22Rv1 (cell line): ENCODE measurements at regions not wholly inside any gene's neighbourhood (a gene's known extent, or its start where the extent isn't known, plus 50 kb on each side); places are given as distances from the start of the nearest gene placed in this dataset.

ENCODE experiments used
- H3K27ac ChIP-seq: fragments of 450-650 bp; 2 replicates; pipeline ENCODE4 v1.5.1; 2017
- CTCF ChIP-seq: fragments of 450-650 bp; IDR thresholded peaks from 2 replicates; pipeline ENCODE4 v1.5.1; 2017; ENCODE audit warnings: mild to moderate bottlenecking
- ZFX ChIP-seq: fragments of 450-650 bp; IDR thresholded peaks from 2 replicates; pipeline ENCODE4 v1.6.1; 2017; ENCODE audit warnings: antibody characterized with exemption, borderline replicate concordance

GRCh38 chr11:56890584-56891305 is 98.0 kb upstream of the OR5AK2 start:
- TF ChIP-seq CTCF: no peak
- TF ChIP-seq ZFX: no peak

GRCh38 chr11:56889986-56890385 is 98.7 kb upstream of the OR5AK2 start:
- TF ChIP-seq ZFX: no peak
- TF ChIP-seq CTCF: no peak
- no peak overlapping the region for H3K27ac ChIP-seq

More at GRCh38 chr11:56890584-56891305, 98.0 kb upstream of the OR5AK2 start:
- H3K27ac ChIP-seq: no peak overlapping the region

- TF ChIP-seq CTCF (no peak), ZFX (no peak)
- no peak overlapping the region for H3K27ac ChIP-seq
These were observed 100.8 kb upstream of the OR5AK2 start for GRCh38 chr11:56887940-56888339.

- H3K27ac ChIP-seq: no peak overlapping the region
These were observed 102.3 kb upstream of the OR5AK2 start for GRCh38 chr11:56886455-56886854.

GRCh38 chr11:56885854-56886253 is 102.9 kb upstream of the OR5AK2 start:
- H3K27ac ChIP-seq: peak overlapping the region; percentile 37; the same call in 1 of the 2 replicates

More at GRCh38 chr11:56886455-56886854, 102.3 kb upstream of the OR5AK2 start:
- no peak for TF ChIP-seq CTCF
- TF ChIP-seq ZFX: no peak

GRCh38 chr11:56885177-56885576 is 103.5 kb upstream of the OR5AK2 start:
- peak overlapping the region; percentile 37 for H3K27ac ChIP-seq

More at GRCh38 chr11:56885854-56886253, 102.9 kb upstream of the OR5AK2 start:
- TF ChIP-seq ZFX (no peak), CTCF (no peak)

More at GRCh38 chr11:56885177-56885576, 103.5 kb upstream of the OR5AK2 start:
- TF ChIP-seq ZFX (no peak), CTCF (no peak)
